ENCODE measurements at regions not wholly inside any gene's neighbourhood (a gene's known extent, or its start where the extent isn't known, plus 50 kb on each side); places are given as distances from the start of the nearest gene placed in this dataset.

DNA sequence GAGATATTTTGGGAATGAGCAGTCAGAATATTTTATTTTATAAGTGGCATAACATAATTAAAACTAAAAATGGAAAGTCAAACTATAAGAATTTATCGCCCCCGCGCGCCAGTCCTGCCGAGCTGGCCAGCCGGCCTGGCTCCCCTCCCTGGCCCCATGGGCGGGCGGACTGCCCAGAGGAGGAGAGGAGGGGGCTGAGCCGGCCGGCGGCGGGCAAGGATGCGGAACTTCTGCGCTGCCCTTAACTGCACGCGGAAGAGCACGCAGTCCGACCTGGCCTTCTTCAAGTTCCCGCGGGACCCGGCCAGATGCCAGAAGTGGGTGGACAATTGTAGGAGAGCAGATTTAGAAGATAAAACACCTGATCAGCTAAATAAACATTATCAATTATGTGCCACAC is 96.8 kb downstream of the DKK1 start:
- no peak for DNase-seq (ENCODE audit: low spot score)
- in situ Hi-C loops (cut with MboI; ENCODE audit: low sequenced_read_pairs, unreplicated experiment) = no loop called here
- TF ChIP-seq CTCF (IDR thresholded peaks at IDR 0.05; ENCODE audit: borderline replicate concordance, control extremely low read depth, extremely low read depth, insufficient read depth, missing control alignments) = no peak

DNA sequence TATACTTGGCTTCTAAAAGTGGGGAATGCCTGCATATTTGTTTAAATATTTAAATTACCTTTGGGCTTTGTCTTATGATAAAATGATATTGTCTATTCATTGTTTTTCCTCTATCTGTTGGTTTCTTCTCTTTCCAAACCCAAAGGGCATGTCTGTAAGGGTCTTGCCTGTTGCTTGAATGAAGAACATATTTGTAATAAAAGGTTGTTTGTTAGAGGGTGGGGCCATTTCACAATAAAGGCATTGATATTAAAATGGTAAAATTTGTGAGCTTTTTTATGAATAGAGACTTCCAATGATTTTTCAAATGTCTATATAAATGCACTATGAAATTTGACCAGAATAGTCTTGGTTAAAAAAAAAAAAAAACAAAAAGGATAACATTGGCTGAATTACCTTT is 105.2 kb downstream of the DKK1 start:
- no peak for DNase-seq (ENCODE audit: low spot score)
- in situ Hi-C loops (cut with MboI; ENCODE audit: low sequenced_read_pairs, unreplicated experiment) = no loop called here
- no peak for TF ChIP-seq CTCF (IDR thresholded peaks at IDR 0.05; ENCODE audit: borderline replicate concordance, control extremely low read depth, extremely low read depth, insufficient read depth, missing control alignments)

- in situ Hi-C loops (cut with MboI; ENCODE audit: low sequenced_read_pairs, unreplicated experiment) = no loop called here
- DNase-seq (ENCODE audit: low spot score) = no peak
- TF ChIP-seq CTCF (IDR thresholded peaks at IDR 0.05; ENCODE audit: borderline replicate concordance, control extremely low read depth, extremely low read depth, insufficient read depth, missing control alignments) = no peak
These were observed 106.6 kb downstream of the DKK1 start for GRCh38 chr10:52420656-52421055.

DNA sequence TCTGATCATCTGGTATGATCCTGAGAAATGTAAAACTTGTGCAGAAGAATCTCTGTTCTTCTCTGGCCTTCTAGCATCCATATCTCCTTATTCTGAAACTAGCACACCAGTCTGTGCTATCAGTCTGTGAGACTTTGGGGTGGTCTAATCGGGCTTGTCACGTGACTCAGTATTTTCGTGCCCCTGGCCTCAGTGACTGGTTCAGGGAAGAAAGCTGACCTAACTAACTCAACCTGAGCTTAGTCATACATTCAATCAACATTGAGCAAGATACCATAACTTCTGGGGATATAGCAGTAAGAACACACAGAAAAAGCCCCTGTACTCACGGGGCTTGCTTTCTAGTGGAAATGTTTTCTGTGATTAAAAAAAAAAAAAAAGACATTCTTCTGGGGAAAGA is 109.3 kb downstream of the DKK1 start:
- no peak for DNase-seq (ENCODE audit: low spot score)
- no peak for TF ChIP-seq CTCF (IDR thresholded peaks at IDR 0.05; ENCODE audit: borderline replicate concordance, control extremely low read depth, extremely low read depth, insufficient read depth, missing control alignments)
- in situ Hi-C loops (cut with MboI; ENCODE audit: low sequenced_read_pairs, unreplicated experiment) = no loop called here

DNA sequence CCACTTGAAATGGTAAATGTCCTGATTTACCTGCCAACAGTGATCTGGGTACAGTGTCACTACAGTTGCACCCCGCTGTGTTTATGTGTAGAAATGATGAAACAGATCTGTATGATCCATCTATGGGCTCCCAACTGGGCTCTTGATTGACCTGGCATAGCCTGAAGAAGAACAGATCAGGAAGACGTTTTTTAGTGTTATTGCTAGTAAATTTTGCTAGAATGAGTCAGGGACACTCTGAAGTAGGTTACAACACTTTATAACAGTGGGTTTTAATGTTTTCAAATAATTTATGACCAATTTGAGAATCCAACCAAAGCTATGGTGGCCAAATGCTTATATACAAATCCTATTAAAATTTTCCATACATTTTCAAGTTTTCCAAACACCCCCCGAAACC is 110.3 kb downstream of the DKK1 start:
- TF ChIP-seq CTCF (IDR thresholded peaks at IDR 0.05; ENCODE audit: borderline replicate concordance, control extremely low read depth, extremely low read depth, insufficient read depth, missing control alignments) = no peak
- in situ Hi-C loops (cut with MboI; ENCODE audit: low sequenced_read_pairs, unreplicated experiment) = no loop called here
- DNase-seq (ENCODE audit: low spot score) = no peak

DNA sequence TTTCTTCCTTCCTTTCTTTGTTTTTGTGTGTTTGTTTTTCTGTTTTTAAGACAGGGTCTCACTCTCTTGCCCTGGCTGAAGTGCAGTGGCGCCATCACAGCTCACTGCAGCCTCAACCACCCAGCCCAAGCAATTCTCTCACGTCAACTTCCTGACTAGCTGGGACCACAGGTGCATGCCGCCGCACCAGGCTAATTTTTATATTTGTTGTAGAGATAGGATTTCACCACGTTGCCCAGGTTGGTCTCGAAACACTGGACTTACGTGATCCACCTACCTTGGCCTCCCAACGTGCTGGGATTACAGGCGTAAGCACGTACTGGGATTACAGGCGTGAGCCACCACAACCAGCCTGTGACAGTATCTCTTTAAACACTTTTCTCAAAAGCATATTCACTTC is 120.7 kb downstream of the DKK1 start:
- no peak for DNase-seq (ENCODE audit: low spot score)
- in situ Hi-C loops (cut with MboI; ENCODE audit: low sequenced_read_pairs, unreplicated experiment) = no loop called here
- TF ChIP-seq CTCF (IDR thresholded peaks at IDR 0.05; ENCODE audit: borderline replicate concordance, control extremely low read depth, extremely low read depth, insufficient read depth, missing control alignments) = no peak

DNA sequence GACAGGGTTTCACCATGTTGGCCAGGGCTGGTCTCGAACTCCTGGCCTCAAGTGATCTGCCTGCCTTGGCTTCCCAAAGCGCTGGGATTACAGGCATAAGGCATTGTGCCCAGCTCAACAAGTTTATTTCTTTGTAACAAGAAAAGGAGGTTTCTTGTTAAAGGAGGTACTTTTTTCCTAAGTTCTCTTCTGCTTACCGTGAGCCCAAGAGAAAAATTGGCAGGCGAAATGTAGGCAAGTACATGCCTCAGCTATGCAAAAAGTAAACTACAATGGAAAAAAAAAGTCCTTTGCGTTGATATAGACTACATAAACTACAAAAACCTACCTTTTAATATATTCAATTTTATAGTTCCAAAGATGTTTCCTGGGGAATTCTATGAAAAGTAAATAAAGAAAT is 122.6 kb downstream of the DKK1 start:
- no peak for DNase-seq (ENCODE audit: low spot score)
- no peak for TF ChIP-seq CTCF (IDR thresholded peaks at IDR 0.05; ENCODE audit: borderline replicate concordance, control extremely low read depth, extremely low read depth, insufficient read depth, missing control alignments)
- in situ Hi-C loops (cut with MboI; ENCODE audit: low sequenced_read_pairs, unreplicated experiment) = no loop called here
